AG10803 (cell line): ENCODE measurements at regions not wholly inside any gene's neighbourhood (a gene's known extent, or its start where the extent isn't known, plus 50 kb on each side); places are given as distances from the start of the nearest gene placed in this dataset.

Source experiments
- DNase-seq: peaks from one replicate; pipeline ENCODE4 v3.0.0; 2010; ENCODE audit warnings: low read depth
- H3K4me3 ChIP-seq: 2 replicates; pipeline ENCODE4 v1.5.1; 2011; ENCODE audit warnings: mild to moderate bottlenecking, low read length, control low read depth
- CTCF ChIP-seq: conservative IDR thresholded peaks from 2 replicates; pipeline ENCODE4 v1.5.1; 2011; ENCODE audit warnings: mild to moderate bottlenecking, low read length, control low read depth, inconsistent platforms

GRCh38 chr4:159723341-159724048 is 620.6 kb downstream of the RAPGEF2 start:
- DNase-seq = no peak
- no peak overlapping the region for H3K4me3 ChIP-seq
- TF ChIP-seq CTCF = no peak

GRCh38 chr4:159725571-159725970 is 622.7 kb downstream of the RAPGEF2 start:
- no peak overlapping the region for H3K4me3 ChIP-seq
- no peak for TF ChIP-seq CTCF
- DNase-seq = no peak

GRCh38 chr4:159735281-159736207 is 632.7 kb downstream of the RAPGEF2 start:
- no peak for TF ChIP-seq CTCF
- H3K4me3 ChIP-seq = no peak overlapping the region
- no peak for DNase-seq

- no peak for DNase-seq
- no peak for TF ChIP-seq CTCF
- no peak overlapping the region for H3K4me3 ChIP-seq
Measured at GRCh38 chr4:159736411-159736810, 633.5 kb downstream of the RAPGEF2 start.

GRCh38 chr4:159743971-159744370 is 641.1 kb downstream of the RAPGEF2 start:
- no peak for DNase-seq
- no peak overlapping the region for H3K4me3 ChIP-seq
- TF ChIP-seq CTCF = no peak

- DNase-seq = no peak
- H3K4me3 ChIP-seq = no peak overlapping the region
- no peak for TF ChIP-seq CTCF
Measured at GRCh38 chr4:159747983-159748382, 645.1 kb downstream of the RAPGEF2 start.
